NCI-H146 (cell line): ENCODE measurements at regions not wholly inside any gene's neighbourhood (a gene's known extent, or its start where the extent isn't known, plus 50 kb on each side); places are given as distances from the start of the nearest gene placed in this dataset.
A peak's percentile ranks its signal among the peaks of the same experiment; 100 is the strongest.

ENCODE experiments used
- DNase-seq: peaks from one replicate; lab custom pipeline; 2025; lab: John Stamatoyannopoulos, UW

DNA sequence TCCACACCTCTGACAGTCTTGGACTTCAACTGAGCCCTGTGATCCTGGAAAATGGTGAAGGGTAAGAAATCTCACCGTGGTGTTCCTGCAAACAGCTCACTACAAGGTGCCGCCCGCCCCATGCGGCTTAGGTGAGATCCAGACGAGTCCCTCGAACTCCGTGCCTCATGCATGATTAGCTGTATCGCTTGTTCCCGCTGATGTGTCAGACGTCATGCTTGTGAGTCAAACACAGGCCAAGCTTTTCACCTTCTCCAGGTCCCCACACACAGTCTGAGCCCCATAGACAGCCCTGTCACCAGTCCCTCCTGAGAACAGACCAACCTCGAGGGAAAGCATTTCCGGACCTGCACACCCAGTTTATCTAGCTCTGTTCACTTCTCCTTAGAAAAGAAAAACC is 740.5 kb downstream of the GALR1 start:
- no peak for DNase-seq

DNA sequence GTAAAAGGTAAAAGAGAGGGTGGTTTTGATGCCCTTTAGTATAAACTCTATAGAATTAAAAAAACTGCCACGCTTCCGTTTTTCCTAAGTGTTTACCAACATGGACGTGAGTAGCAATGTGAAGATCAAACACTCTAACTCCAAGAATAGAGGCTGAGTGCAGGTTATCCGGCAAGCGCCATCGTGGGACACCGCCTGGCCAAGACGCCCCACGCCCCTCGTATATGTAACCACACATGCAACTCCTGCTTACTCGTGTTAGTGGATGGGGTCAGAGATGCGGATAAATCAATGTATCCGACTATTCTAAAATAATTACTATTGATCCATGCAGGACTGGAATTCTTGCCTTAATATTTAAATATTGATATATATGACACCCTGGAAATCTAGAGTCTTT is 741.3 kb downstream of the GALR1 start:
- DNase-seq: no peak

DNA sequence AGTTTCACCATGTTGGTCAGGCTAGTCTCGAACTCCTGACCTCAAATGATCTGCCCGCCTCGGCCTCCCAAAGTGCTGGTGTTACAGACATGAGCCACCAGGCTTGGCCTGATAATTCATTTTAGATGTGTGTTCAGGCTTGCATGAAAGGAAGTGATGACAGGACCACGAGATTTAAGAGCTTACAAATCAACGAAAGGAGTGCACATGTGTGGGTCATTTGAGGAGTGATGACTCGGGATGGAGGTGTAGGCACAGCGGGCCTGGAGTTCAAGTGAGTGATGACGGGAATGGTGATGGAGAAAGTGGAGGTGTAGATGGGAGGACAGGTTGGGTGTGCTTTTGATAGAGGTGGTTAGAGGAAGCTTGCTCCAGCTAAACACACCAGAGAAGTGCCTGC is 742.4 kb downstream of the GALR1 start:
- DNase-seq: no peak

DNA sequence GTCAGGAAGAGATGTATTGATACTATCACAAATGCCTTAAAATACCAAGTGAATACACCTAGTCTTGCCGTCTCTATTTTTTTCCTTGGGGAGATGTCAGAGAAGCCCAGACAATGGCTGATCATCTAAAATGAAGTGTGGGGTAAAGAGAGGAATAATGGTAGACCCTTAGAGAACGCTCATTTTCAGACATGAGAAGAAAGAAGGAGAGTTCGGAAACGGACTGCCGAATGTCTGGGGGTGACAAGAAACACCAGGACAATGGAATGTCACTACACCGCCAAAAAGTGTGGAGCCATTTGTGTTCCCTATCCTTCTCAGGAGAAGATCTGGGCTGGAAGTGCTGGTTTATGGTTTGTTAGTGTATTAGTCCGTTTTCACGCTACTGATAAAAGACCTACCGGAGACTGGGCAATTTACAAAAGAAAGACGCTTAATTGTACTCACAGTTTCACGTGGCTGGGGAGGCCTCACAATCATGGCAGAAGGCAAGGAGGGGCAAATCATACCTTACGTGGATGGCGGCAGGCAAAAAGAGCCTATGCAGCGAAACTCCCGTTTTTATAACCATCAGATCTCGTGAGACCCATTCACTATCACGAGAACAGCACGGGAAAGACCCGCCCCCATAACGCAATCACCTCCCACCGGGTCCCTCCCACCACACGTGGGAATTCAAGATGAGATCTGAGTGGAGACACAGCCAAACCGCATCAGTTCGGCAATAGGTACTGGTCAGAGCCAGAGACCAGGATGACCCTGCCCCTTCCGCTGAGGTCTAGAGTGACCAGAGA is 743.7 kb downstream of the GALR1 start:
- DNase-seq: no peak

DNA sequence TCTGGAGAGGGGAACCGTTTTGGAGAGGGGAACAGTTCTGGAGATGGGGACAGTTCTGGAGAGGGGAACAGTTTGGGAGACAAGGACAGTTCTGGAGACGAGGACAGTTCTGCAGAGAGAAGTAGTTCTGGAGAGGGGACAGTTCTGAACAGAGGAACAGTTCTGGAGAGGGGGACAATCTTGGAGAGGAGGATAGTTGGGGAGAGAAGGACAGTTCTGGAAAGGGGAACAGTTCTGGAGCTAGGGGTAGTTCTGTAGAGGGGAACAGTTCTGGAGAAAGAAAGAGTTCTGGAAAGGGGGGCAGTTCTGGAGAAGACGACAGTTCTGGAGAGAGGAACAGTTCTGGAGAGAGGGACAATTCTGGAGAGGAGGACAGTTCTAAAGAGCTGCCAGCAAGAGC is 745.9 kb downstream of the GALR1 start:
- no peak for DNase-seq

DNA sequence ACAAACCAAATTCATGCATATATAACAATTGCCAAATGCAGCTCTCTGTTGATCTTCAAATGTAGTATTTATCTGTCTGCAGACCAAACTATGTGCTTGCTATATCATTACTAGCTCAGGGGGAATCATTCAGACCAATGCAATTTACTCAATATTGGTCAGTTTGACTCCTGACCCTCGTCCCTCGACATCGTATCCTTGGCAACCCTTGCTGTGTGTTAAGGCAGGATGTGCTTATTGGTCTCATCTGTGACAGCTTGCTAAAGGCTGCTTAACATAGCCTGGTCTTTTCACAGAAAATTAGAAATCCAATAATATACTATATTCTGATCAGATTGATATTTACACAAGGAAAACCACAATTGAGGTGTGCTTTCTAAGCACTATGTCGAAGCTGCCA is 747.1 kb downstream of the GALR1 start:
- DNase-seq: peak; percentile 45

DNA sequence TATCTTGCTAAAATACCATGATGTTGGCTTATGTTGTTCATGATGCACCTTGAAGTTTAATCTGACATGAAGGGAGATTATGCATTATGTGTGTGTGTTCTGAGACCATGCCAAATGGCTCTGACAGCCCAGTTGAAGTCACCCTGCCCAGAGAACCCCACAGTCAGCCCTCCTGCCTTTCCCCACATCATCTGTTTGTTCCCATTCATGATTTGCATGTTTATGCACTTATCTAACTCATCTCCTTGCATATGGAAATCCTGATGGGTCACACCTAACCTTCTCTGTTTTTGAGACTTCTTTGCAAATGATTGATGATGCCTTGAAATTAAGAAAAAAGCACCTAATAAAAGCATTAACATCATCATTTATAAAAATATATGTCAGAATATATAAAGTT is 752.2 kb downstream of the GALR1 start:
- DNase-seq: no peak

DNA sequence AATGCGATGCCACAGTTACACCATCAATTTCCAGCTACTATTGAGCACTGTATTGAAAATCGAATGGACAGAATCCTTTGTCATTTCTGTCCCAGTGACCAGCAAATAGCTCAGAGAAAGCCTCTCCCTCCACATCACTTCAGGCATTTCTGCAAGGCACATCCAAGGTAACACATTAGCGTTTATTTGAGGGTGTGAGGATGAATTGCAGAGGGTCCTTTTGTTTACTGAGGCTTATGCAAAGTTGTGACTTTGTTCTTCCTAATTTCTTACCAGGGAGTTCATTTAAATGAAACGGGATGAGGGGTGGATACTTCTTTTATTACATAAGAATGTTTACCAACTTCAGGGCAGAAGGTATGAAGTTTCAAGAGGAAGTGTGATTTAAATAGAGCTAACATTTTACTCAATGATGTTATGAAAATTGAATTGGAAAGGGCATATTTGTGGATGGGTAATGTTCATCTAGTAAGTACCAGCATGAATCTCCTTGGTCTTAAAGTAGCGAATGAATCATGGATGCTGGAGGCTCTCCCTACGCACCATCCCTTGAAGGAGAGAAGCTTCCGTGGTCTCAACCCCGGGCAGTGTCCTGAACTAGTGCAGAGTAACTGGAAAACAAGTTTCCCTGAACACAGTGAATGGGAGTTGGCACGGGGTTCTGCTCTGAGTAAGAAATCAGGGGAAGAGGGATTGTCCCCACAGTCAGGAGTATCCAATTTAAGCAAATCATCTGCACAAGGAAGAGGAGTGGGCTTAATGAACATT is 756.5 kb downstream of the GALR1 start:
- no peak for DNase-seq

DNA sequence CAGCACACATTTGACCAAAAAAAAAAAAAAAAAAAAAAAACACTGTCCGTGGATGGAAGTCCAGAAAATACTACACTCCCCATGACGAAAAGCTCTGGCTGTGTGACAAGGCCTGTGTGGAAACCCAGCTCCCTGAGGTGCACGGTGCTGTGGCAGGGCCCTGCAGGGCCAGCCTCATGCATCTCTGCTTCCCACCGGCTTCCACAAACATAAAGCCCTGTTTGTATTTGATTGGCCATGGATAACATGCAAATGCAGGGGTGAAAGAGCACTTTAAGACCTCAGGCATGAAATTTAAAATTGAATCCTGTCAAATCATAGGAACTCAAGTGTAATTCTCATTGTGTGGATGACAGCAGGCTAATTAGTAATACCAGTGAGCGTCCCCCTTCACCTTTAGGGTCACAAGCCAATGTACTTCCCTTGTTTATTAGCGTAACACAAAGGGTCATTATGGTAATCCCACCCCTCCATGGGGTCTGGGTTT is 757.2 kb downstream of the GALR1 start:
- no peak for DNase-seq

DNA sequence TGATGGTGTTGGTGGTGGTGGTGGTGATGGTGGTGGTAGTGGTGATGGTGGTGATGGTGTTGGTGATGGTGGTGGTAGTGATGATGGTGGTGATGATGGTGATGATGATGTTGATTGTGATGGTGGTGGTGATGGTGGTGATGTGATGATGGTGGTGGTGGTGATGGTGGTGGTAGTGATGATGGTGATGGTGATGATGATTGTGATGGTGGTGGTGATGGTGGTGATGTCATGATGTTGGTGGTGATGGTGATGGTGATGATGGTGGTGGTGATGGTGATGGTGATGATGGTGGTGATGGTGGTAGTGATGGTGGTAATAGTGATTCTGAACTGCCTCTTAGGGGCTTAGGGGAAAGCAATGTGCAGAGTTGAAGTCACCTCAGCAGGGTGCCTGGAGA is 760.7 kb downstream of the GALR1 start:
- DNase-seq: no peak

DNA sequence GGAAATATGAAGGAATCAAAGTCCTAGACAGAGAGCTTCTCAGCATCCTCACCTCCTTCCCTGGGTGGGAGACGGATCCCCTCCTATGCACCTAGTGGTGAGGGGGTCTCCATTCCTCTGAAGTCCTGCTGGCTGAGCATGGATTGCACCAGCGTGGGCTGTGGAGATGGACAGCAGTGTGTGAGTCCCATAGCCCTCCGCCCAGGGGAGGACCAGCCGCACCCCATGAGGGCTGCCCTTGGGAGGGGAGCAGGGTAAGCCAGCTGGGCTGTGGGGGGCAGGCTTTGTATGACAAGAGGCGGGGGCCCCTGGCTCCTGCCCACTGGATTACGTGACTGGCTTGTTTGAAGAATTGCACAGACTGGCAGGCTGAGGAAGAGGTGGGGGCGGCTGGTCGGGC is 768.2 kb downstream of the GALR1 start:
- DNase-seq: no peak

DNA sequence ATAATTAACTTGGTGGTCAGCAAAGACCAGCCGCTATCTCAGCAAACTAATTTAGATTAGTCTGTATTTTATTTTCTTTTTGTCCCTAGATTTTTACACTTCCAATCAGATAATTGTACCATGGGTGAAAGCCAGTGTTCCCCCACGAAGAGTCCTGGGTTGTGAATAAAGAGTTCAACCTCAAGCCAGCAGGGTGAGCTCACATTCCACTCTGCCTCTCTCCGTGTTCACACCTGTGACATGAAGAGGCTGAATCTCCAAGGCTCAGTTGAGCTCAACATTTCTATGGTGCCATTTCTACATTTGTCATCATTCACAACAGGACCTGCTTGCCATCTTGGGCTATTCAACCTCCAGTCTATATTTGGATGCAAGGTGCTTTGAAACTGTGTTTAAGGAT is 771.5 kb downstream of the GALR1 start:
- peak; percentile 54 for DNase-seq

DNA sequence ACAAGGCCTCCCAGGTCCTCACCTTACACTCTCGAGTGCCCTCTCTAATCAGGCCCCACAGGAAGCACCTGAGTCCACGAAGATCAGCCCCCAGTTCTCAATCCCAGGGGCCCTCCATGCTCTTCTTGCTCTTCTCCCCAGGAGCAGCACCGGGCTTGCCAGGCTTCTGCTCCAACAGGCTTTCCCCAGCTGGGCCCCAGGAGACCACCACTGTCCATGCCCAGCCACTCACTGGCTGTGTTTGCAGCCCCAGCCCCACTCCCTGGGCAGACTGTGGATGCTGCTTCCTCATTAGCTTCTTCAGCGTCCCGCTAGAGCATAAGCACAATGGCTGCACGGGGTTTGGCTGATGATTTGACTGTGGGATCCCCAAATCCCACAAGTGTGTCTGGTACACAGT is 781.9 kb downstream of the GALR1 start:
- no peak for DNase-seq

DNA sequence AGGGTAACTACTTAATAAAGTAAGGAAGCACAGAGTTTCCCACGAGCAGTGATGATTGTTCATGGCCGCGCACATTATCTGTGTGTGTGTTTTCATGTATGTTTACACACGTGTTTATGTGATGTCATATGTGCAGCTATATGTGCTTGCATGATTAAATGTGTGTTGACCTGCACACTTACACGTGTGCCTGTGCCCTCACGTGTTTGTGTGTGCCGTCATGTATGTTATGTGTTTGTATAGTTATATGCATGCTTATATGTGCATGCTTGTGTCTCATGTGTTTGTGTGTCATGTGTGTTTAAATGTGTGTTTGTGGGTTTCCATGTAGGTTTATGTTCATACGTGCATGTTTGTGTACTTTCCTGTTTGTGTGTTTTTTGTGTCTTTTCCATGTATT is 782.3 kb downstream of the GALR1 start:
- no peak for DNase-seq

DNA sequence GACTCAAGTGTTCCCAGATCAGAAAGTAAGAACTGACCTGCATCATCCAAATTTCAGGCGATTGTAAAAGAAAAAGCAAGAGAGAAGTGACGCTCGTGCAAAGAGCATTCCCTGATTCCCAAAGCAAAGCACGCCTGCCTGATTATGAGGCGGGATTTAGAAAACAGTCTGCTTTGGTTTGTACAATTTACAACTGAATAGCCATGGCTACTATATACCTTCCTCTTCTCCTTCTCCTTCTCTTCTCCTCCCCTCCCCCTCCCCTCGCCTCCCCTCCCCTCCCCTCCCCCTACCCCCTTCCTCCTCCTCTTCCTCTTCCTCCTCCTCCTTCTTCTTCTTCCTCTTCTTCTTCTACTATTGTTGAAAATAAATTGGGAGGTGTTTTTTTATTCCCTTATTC is 782.9 kb downstream of the GALR1 start:
- DNase-seq: no peak

DNA sequence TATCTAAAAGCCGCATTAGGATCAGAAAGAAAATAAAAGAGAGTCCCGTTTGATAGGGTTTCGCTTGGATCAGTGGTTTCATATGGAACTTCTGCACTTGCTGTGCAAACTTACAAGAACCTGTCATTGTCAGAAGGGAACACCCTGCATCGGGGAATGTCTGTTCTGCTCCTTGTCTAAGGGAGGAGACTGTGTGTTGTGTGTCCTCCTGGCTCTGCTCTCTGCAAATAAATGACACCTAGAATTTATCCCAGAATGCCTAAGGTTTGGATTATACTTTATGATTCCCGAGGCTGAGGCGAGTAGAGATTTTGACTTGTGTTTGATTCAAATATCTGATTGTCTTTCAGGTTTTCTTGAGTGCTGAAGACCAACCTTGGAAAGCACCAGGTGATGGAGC is 785.1 kb downstream of the GALR1 start:
- DNase-seq: no peak

DNA sequence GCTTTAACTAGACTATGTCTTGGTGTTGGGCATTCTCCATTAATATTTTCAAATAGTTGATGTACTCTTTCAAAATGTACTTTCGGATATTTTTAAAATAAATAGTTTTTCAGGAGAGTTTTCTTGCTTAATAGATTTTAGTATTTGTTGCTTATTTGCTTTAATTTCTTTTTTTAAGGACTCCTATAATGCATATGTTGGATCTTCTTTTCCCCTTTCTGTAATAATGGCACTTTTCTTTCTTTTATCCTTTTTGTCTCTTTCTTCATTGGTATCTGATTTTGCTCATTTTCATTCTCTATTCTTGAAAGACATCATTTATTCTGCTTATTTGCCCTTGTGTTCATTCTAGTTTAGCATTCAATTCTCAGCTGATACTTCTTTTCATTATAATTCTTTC is 791.6 kb downstream of the GALR1 start:
- no peak for DNase-seq

DNA sequence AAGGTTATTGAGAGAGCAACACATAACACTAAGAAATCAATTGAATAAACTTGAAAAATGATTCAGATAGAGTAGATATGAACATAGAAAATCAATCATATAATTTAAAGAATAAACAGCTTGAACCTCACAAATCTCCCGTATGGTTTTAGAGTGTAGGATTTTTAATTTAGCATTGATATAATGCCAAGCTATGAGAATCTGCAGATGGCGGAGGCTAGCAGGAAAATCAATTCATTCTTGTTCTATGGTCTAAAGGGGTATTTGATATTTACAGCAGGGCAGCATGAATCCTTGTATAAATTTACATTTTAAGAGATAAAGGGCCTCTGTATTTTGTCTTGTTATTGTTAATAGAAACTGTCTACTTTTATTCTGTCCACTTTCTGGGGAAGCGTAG is 797.0 kb downstream of the GALR1 start:
- DNase-seq: no peak

DNA sequence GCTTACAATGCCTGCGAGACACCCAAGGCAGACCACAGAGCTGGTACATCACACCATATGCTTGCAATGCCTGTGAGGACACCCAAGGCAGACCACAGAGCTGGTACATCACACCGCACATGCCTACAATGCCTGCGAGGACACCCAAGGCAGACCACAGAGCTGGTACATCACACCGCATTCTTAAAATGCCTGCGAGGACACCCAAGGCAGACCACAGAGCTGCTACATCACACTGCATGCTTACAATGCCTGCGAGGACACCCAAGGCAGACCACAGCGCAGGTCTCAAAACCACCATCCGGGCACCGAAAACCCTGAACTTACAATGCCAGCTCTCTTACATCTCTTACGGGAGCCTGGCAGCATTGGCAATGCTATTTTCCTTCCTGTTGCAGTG is 799.6 kb downstream of the GALR1 start:
- DNase-seq: no peak

DNA sequence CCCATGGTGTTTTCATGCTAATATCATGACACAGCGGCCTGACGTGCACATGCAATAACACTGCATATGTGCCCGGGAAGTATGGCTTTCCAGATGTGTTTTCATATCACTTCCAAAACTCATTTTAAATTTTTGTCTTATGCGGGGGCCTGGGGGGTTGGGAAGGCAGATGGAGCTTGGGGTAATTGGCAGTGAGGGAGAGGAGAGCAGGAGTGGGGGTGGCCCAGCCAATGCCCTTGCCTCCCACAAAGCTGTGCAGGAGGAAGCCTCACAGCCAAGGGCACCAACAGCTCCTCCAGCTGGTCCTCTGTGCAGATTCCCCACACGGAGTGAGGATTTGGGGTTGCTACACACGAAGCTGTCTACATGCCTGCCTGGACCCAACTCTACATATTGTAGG is 805.2 kb downstream of the GALR1 start:
- DNase-seq: no peak

DNA sequence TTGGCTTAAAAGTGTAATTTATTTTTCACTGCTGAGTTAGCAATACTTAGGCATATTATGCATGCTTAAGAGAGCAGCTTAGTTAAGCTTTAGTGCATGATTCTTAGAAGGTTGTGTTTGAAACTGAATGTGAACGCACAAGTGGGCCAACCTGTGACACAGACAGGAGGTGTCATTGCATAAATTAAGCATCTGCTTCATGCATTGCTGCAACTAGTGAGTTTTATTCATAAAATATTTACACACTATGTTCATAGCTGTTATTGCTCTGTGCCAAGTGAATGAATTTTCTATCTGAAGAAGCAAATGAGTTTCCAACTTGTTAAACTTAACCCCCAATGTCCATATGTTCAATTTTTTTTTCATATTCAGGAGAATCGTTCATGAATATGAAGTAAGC is 806.4 kb downstream of the GALR1 start:
- no peak for DNase-seq

DNA sequence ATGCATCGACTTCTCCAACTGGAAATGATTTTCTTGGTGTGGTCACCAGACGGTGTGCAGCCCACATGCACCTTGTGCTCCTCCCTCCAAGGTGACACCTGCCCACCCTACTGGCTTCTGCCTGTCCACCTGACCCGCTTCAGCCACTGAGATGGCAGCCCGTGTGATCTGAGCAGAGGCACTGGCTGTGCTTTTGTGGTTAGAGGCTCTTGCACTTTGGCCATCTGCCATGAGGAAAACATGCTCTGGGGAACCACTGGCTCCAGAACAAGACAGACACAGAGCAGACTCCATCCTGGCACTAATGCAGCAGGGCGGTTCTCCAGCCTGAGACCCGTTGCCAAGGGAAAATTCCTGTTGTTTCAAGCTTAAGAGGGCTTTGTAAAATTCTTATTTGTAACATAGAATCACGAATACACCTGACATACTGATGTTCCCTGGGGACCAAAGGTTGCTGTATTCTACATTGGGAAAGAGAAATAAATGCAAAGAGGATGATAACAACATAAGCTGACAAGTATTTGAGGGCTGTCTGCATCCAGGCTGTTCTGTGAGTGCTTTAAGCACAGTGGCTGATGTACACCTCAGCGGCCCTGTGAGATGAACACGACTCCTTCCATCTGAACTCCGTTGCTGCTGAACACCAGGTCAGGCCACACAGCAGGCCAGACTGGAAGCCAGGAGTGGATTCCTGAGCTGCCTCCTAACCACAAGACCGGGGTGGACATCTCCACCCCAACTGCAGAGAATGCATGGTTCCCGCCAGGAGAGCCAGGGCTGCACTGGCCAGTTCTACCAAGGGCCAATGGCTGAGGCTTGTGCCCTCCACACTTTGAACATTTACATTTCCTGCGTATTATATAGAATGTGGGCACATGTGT is 820.4 kb downstream of the GALR1 start:
- no peak for DNase-seq
